Stimulated activated CD8-positive, alpha-beta memory T cell treated with anti-CD3 and anti-CD28 coated beads, Interleukin-15, amount 100 ng/mL, for 4 hours (primary cell): ENCODE measurements at regions not wholly inside any gene's neighbourhood (a gene's known extent, or its start where the extent isn't known, plus 50 kb on each side); places are given as distances from the start of the nearest gene placed in this dataset.

Source experiments
- DNase-seq, 2 donors: peaks; one replicate each; pipeline ENCODE4 v3.0.0-alpha.2; 2020; ENCODE audit warnings: low read depth in 2 of 2

GRCh38 chr4:56240554-56241174 lies 146.6 kb downstream of the AASDH start:
- no peak for DNase-seq

GRCh38 chr4:56238251-56238650 lies 149.0 kb downstream of the AASDH start:
- DNase-seq: no peak

GRCh38 chr4:56235725-56236124 lies 151.6 kb downstream of the AASDH start:
- DNase-seq: no peak

- no peak for DNase-seq
Measured at GRCh38 chr4:56235011-56235410, 152.3 kb downstream of the AASDH start.

GRCh38 chr4:56234098-56234497 lies 153.2 kb downstream of the AASDH start:
- DNase-seq: no peak

- DNase-seq: no peak
Measured at GRCh38 chr4:56231410-56231809, 155.9 kb downstream of the AASDH start.

- DNase-seq: no peak
Measured at GRCh38 chr4:56229947-56230346, 157.3 kb downstream of the AASDH start.

- no peak for DNase-seq
Measured at GRCh38 chr4:56227301-56227835, 159.9 kb downstream of the AASDH start.

GRCh38 chr4:56226579-56226978 lies 160.7 kb downstream of the AASDH start:
- no peak for DNase-seq

- no peak for DNase-seq
Measured at GRCh38 chr4:56224641-56225040, 162.7 kb downstream of the AASDH start.

GRCh38 chr4:56222514-56222913 lies 164.8 kb downstream of the AASDH start:
- DNase-seq: no peak

- no peak for DNase-seq
Measured at GRCh38 chr4:56220261-56220660, 167.0 kb downstream of the AASDH start.

GRCh38 chr4:56219447-56219846 lies 167.8 kb downstream of the AASDH start:
- no peak for DNase-seq

GRCh38 chr4:56218230-56218895 lies 168.9 kb downstream of the AASDH start:
- no peak for DNase-seq

GRCh38 chr4:56217343-56217890 lies 169.9 kb downstream of the AASDH start:
- DNase-seq: no peak

GRCh38 chr4:56215901-56216300 lies 171.4 kb downstream of the AASDH start:
- DNase-seq: no peak

GRCh38 chr4:56215141-56215783 lies 172.0 kb downstream of the AASDH start:
- no peak for DNase-seq

- DNase-seq: no peak
Measured at GRCh38 chr4:56213543-56213942, 173.7 kb downstream of the AASDH start.

- DNase-seq: no peak
Measured at GRCh38 chr4:56212774-56213173, 174.5 kb downstream of the AASDH start.

GRCh38 chr4:56211202-56211601 lies 176.1 kb downstream of the AASDH start:
- DNase-seq: no peak

- DNase-seq: no peak
Measured at GRCh38 chr4:56210397-56210796, 176.9 kb downstream of the AASDH start.

GRCh38 chr4:56209767-56210166 lies 177.5 kb downstream of the AASDH start:
- no peak for DNase-seq

- DNase-seq: no peak
Measured at GRCh38 chr4:56208103-56208502, 179.2 kb downstream of the AASDH start.
